Kidney capillary endothelial cell (primary cell): ENCODE measurements at regions not wholly inside any gene's neighbourhood (a gene's known extent, or its start where the extent isn't known, plus 50 kb on each side); places are given as distances from the start of the nearest gene placed in this dataset.

Experiments used
- DNase-seq: peaks from one replicate; pipeline ENCODE4 v3.0.0-alpha.2; 2018; ENCODE audit warnings: low spot score

DNA sequence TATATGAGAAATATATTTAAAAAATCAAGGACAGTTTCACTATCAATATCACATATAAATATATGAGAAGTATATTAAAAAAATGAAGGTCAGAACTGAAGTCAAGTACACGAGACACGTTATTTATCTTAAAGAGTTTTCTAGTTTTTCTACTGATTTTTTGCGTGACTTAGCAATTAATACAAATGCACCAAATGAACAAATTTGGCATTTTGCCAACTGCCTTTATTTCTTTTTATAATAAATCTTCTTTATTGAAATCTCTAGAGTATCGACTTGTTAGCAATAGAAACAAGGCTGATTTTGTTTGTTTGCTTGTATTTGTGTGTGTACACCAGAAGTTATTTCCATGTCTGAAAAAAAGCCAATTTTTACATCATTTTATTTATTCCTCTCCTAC is 1684.7 kb upstream of the RAG2 start:
- DNase-seq, result no peak

- no peak for DNase-seq
Observed at GRCh38 chr11:38278457-38279141, 1680.6 kb upstream of the RAG2 start.

- DNase-seq, result no peak
Observed at GRCh38 chr11:38274031-38274430, 1676.0 kb upstream of the RAG2 start.

DNA sequence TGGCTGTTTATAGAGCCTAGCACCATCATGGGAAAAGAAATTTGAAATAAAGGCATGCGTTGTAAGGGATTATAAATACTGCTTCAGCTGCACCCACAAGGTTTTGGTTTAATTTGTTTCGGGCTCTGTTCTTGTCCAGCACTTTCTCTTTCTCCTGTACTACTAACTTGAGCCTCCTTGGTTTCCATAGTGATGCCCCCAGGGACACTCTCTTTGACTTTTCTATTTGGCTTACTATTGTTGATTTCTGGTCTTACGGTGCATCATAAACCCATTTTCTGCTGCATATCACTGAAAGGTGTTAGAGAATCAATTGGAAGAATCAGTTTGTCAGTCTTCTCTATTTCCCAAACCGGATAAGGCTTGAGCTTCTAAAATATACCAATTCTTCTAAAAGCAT is 1674.3 kb upstream of the RAG2 start:
- no peak for DNase-seq

- no peak for DNase-seq
Observed at GRCh38 chr11:38266691-38267090, 1668.7 kb upstream of the RAG2 start.

- no peak for DNase-seq
Observed at GRCh38 chr11:38256436-38256835, 1658.4 kb upstream of the RAG2 start.

GRCh38 chr11:38254913-38255312 is 1656.9 kb upstream of the RAG2 start:
- DNase-seq, result no peak

DNA sequence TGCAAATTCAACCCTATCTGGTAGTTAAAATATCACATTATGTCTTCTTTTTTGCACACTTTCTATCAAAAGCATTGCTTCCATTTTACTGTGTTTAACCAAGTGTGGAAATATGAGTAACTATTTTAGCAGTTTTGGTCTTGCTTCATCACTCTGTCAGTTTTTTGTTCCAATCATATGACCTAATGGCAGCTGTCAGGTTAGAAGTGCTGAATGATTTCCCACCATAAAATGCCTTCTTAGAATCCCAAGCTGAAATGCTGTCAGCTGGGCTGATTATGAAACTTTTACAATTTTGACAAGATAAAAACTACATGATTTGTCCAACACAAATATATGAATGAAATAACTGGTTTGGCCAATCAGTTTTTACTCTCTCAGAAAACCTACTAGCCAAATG is 1654.6 kb upstream of the RAG2 start:
- DNase-seq, result no peak

DNA sequence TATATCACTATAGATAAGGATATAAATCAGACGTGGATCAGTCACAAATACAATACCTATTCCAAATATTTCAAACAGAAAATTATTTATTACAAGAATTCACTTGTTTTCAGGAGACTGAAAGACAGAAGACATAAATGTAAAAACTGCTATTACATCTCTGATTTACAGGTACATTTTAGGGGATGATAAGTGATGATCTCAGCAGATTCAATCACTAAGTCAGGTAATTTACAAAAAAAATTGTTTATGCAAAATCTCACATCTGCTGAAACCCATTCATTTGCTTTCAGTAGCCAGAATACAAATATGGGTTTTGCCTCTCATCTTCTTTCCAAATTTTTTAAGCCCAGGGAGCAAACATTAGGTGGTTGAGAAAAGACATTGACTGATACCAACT is 1648.4 kb upstream of the RAG2 start:
- no peak for DNase-seq

- DNase-seq, result no peak
Observed at GRCh38 chr11:38226684-38227083, 1628.6 kb upstream of the RAG2 start.

- DNase-seq, result no peak
Observed at GRCh38 chr11:38221295-38221694, 1623.3 kb upstream of the RAG2 start.

GRCh38 chr11:38219636-38220035 is 1621.6 kb upstream of the RAG2 start:
- DNase-seq, result no peak

DNA sequence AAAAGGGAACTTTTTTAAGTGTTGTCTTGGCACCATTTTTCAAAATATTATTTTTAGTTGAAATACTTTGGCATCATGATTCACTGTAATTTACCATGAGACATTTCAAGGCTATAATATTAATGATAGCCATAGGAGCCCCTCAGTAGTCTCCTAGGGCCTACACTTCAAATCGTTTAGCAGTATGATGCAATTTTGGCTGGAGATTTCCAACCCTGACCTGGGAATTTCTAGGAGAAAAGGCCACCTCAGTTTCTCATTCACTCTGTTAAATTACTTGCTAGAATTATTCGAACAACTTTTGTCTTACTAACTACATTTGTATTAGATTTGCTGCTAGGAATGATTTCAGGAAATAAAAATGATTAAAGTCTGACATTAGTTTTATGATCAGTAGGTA is 1610.9 kb upstream of the RAG2 start:
- no peak for DNase-seq

DNA sequence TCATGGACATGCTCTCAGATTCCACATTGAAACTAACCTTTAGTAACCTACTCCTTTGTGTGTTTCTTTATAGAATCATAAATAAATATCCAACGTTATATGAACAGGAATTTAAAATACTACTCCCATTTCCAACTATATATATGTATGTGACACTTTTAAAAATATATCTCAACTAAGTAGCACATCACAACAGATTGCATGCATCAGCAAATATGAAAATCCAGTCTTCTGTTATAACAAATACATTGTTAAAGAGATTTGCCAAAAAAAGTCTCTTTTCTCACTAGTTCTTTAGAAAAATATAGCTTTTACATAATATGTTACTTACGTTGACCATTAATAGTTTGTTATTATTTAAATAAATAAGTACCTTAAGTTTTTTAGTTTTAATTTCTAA is 1608.6 kb upstream of the RAG2 start:
- no peak for DNase-seq

DNA sequence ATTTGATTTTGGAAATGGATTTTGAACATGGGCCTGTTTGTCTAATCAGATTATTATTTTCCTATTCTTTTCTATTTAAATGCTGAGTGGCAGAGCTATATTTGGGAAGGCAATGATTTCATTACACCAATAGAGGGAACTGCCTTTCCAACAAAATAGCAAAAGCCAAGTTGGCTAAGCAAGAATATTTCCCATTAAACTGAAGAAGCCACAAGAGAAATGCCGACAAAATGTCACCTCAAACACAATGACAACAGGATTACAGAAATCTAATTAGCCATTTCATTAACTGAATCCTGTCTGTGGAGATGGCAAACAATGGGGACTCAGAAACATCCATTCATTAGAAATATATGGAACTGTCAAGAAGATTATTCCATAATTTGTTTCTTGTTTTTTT is 1593.1 kb upstream of the RAG2 start:
- no peak for DNase-seq

DNA sequence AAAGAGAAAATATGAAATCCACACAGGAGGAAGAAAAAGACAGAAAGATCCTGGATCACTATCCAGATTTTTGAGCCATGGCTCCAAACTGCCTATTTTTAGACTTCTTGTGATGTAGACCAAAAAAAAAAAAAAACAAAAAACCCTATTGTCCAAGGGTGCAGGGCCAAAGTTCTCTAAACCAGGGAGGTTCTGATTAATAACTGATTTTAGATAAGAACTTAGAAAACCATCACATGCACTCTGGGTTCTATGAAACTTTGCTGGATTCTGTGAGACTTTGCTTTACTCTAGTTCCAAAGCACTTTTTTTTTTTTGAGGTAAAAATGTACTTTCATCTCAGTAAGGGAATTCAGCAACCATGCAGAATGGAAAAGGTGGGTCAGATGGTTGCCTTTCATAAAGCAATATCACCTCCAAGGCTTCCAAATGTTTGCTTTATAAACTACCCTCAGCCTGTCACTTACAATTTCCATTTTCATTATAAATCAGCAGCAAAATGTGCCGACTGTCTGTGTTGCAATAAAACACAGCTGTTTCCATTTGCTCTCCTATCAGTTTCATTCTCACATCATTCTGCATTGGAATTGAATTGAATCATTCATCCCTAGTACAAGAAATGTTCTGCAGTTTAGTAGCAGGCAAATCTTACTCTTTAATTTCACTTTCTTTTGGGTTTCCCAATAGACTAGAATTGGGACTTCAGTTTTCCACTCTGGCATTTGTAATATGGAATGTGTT is 1584.3 kb upstream of the RAG2 start:
- no peak for DNase-seq

DNA sequence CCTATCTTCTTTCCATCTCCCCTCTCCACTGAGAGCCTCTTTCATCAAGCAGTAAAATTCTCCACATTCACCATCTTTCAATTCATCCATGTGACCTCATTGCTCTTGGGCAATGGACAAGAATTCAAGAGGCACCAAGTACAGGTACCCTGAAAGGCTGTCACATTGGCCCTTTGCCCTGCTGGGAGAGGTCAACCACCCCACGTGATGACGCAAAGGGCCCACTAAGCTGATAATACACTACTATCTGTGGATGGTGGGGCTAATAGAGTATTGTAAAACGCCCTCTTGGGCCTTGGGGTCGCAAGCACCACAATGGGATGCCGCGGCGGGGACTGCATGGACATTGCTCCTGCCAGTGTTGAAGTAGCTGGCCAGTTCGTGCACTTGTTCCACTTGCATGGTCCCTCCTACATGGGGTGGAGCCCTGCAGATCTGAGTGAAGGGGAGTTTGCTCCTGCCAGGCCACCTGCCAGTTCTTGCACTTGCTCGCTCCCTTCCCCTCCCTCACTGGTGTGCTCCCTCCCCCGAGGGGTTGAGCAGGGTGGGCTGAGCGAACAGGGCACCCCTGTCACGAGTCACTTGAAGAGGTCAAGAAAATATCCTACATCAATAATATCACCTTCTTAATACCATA is 1578.8 kb upstream of the RAG2 start:
- no peak for DNase-seq

- no peak for DNase-seq
Observed at GRCh38 chr11:38173676-38174075, 1575.6 kb upstream of the RAG2 start.

DNA sequence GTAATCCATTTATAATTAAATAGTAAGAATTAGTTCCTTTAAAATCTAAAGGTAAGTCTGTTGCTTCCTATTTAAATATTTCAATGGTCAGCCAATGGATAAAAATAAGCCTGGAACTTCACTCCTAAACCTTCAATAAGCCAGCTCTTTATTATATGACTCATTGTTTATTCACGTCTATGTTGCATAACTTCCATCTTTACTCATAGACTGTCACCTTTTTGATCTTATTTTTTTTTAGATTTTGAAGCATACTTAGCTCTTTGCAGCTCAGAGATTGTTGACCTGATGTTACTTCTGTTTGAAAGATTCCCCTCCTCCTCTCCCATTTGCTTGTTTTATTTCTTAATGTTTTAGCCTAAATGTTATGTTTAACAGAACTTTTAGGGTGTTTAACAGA is 1571.2 kb upstream of the RAG2 start:
- DNase-seq, result no peak

DNA sequence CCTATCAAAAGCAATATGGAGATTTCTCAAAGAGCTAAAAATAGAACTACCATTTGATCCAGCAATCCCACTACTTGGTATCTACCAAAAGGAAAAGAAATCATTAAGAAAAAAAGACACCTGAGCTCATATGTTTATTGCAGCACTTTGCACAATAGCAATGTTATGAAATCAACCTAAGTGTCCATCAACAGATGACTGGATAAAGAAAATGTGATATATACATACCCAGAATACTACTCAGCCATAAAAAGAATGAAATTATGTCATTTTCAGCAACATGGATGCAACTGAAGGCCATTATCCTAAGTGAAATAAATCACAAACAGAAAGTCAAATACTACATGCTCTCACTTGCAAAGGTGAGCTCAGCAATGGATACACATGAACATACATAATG is 1565.5 kb upstream of the RAG2 start:
- no peak for DNase-seq

- no peak for DNase-seq
Observed at GRCh38 chr11:38160433-38160832, 1562.4 kb upstream of the RAG2 start.

- no peak for DNase-seq
Observed at GRCh38 chr11:38159038-38159437, 1561.0 kb upstream of the RAG2 start.

DNA sequence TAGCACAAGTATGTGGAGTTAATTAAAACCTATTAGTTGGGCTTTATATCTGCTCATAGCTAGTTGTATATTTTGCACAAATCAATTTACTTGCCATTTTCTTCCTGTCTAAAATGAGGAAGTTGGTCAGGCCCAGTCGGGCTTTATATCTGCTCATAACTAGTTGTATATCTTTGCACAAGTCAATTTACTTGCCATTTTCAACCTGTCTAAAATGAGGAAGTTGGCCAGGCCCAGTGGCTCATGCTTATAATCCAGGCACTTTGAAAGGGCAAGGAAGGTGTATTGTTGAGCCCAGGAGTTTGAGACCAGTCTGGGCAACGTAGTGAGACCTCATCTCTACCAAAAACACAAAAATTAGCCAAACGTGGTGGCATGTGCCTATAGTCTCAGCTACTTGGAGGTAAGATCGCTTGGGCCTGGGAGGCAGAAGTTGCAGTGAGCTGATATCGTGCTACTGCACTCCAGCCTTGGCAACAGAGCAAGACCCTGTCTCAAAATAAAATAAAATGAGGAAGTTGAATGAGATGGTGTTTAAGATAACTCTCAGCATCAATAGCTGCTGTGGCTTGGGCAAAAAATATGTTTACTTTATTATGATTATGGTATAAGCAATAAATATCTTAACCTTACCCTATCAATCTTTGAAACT is 1558.6 kb upstream of the RAG2 start:
- no peak for DNase-seq
